ENCODE measurements at regions not wholly inside any gene's neighbourhood (a gene's known extent, or its start where the extent isn't known, plus 50 kb on each side); places are given as distances from the start of the nearest gene placed in this dataset.

DNA sequence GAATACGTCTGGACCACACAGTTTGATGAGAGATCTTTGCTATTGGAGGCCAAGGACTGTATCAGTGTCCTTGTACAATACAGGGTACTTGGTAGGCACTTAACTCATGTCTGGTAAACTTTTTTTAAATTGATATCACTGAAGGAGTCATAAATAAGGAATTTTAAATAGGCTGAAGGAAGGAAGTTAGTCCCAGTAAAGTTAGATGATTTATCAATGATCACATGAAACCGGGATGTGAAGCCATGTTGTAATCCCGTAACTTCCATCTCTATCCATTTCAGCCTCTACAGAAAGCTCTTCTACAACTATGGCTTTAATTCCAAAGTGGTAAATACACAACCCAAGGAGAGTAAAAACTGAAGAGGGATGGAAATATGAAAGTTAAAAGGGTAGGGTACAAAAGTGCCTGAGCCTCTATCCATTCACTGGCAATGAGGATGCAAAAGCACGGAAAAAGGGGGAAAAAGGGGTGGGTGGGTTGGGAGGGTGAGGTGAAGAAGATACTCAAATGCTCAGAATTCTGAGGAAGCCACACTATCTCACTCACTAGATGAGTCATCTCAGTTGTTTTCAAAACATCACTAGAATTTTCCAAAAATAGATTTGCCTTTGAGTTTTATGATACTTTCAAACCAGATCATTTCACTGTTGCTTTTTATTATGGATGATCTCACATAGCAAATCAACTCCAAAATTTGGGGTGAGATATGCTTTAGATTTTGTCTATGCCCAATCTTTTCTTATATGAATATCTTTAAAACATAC lies 1053.5 kb downstream of the NR2F1-AS1 start:
- Mint-ChIP-seq H3K9me3 (ENCODE audit: low read depth) (no peaks in the 10 kb centered on the region), H3K27me3 (no peaks in the 10 kb centered on the region), H3K4me3 (ENCODE audit: low read depth) (no peak overlapping the region), H3K4me1 (ENCODE audit: low read depth) (no peaks in the 10 kb centered on the region), H3K27ac (no peak overlapping the region), H3K36me3 (ENCODE audit: insufficient read depth) (no peaks in the 10 kb centered on the region)
- DNase-seq (ENCODE audit: low spot score, unreplicated experiment): no peak
- TF ChIP-seq CTCF (IDR thresholded peaks at IDR 0.05; ENCODE audit: unreplicated experiment): no peak

- no peak for DNase-seq (ENCODE audit: low spot score, unreplicated experiment)
- no peaks in the 10 kb centered on the region for H3K36me3 Mint-ChIP-seq (ENCODE audit: insufficient read depth)
- H3K9me3 Mint-ChIP-seq (ENCODE audit: low read depth): no peaks in the 10 kb centered on the region
- H3K27ac Mint-ChIP-seq: no peak overlapping the region
- H3K27me3 Mint-ChIP-seq: no peaks in the 10 kb centered on the region
- no peak for TF ChIP-seq CTCF (IDR thresholded peaks at IDR 0.05; ENCODE audit: unreplicated experiment)
- H3K4me3 Mint-ChIP-seq (ENCODE audit: low read depth): no peak overlapping the region
- no peaks in the 10 kb centered on the region for H3K4me1 Mint-ChIP-seq (ENCODE audit: low read depth)
These were observed 1055.9 kb downstream of the NR2F1-AS1 start for GRCh38 chr5:92525131-92525530.

DNA sequence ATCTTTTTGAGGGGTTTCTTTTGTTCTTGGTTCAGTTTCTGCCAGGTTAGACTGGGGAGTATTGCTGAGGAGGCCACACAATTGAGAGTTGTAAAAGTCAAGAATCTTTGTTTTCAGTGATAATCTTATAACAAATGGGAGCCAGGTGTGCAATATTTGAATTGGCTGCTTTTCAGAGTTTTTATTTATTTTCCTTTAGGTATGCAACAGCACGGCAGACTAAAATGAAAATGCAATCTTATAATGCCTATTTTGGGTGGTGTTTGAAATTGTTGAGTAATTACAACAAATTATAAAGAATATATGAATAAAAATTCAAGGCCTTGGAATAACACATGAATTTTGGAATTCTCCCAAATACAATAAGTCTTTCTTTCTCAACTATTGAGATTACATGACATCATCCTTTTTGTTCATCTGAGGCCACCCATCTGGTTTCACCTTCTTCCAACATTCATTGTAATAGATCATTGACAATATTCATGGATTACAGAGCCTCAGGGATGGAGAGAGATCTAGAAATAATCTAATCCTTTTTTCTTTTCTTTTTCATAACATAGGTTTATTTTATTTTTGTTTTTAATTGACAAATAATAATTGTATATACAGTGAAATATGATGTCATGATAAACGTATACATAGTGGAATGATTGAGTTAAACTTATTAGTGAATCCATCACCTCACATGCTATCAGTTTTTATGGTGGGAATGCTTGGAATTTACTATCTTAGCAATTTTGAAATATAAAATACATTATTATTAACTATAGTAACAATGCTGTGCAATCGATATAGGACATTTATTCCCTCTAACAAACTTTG lies 1061.0 kb downstream of the NR2F1-AS1 start:
- no peak for TF ChIP-seq CTCF (IDR thresholded peaks at IDR 0.05; ENCODE audit: unreplicated experiment)
- peaks cover 5% of the 10 kb centered on the region for H3K4me1 Mint-ChIP-seq (ENCODE audit: low read depth)
- H3K27me3 Mint-ChIP-seq: no peaks in the 10 kb centered on the region
- no peaks in the 10 kb centered on the region for H3K36me3 Mint-ChIP-seq (ENCODE audit: insufficient read depth)
- DNase-seq (ENCODE audit: low spot score, unreplicated experiment): no peak
- H3K4me3 Mint-ChIP-seq (ENCODE audit: low read depth): no peak overlapping the region
- H3K27ac Mint-ChIP-seq: peak overlapping the region; percentile 92
- peaks cover 7% of the 10 kb centered on the region for H3K9me3 Mint-ChIP-seq (ENCODE audit: low read depth)

DNA sequence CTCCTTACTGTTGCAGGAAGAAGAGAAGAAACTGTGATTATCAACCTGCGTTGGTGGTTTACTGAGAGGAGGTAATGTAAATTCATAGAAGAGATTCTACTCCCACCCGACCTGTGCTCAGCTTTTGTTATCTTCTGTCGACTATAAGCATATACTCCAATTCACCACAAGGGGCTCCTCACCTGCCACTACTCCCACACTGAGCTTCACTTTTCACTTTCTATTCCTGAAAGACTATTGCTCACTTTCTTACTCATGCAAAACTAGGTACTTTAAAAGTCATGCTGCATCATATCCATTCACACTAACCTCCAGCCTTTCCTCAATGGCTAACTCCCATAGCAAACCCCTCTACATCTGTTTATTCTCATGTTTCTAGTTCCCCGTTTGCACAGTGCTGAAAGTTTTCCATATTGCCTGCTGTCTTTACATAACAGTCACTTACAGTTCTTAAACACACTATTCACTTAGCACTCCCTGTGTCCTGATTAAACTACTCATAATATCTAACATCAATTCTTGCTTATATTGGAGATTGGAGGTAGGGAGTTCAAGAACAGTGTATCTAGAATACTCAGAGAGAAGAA lies 1062.6 kb downstream of the NR2F1-AS1 start:
- Mint-ChIP-seq H3K4me1 (ENCODE audit: low read depth) (peaks cover 5% of the 10 kb centered on the region), H3K27ac (peak overlapping the region; percentile 17)

More for the DNA sequence above, 1062.6 kb downstream of the NR2F1-AS1 start:
- H3K36me3 Mint-ChIP-seq (ENCODE audit: insufficient read depth): no peaks in the 10 kb centered on the region
- peaks cover 7% of the 10 kb centered on the region for H3K9me3 Mint-ChIP-seq (ENCODE audit: low read depth)
- H3K4me3 Mint-ChIP-seq (ENCODE audit: low read depth): no peak overlapping the region
- peak; percentile 57 for TF ChIP-seq CTCF (IDR thresholded peaks at IDR 0.05; ENCODE audit: unreplicated experiment)
- no peak for DNase-seq (ENCODE audit: low spot score, unreplicated experiment)
- H3K27me3 Mint-ChIP-seq: no peaks in the 10 kb centered on the region
